Endothelial cell of umbilical vein (primary cell): ENCODE measurements at regions not wholly inside any gene's neighbourhood (a gene's known extent, or its start where the extent isn't known, plus 50 kb on each side); places are given as distances from the start of the nearest gene placed in this dataset.

Experiments used
- BruUV-seq: library from RNA; stranded (reverse); fragments of 400-500 nt; replicated peaks from 2 replicates; lab custom pipeline; 2021; lab: Mats Ljungman, UMichigan
- CTCF ChIA-PET: fragments of 300-600, 350-600 bp; sonication (Branson Sonifier 250); formaldehyde crosslinking; loops from one replicate; lab custom pipeline; 2021; ENCODE audit warnings: antibody characterized with exemption, inconsistent platforms; lab: Charles Lee
- POLR2A ChIA-PET: fragments of 300-600, 350-600 bp; sonication (Branson Sonifier 250); formaldehyde crosslinking; loops from one replicate; lab custom pipeline; 2021; ENCODE audit warnings: antibody characterized with exemption, inconsistent platforms; lab: Charles Lee
- DNase-seq: peaks from one replicate; pipeline ENCODE4 v3.0.0-alpha.2; 2011; ENCODE audit warnings: low read depth, low spot score
- FAIRE-seq: peaks from 2 replicates; lab custom pipeline; 2011; peaks lifted over from hg19 to GRCh38; lab: Jason Lieb, UNC
- H2AFZ ChIP-seq: 2 replicates; pipeline ENCODE4 v1.6.0; 2012; ENCODE audit warnings: low read depth, low read length, control low read depth, inconsistent platforms
- H3K27ac ChIP-seq: 2 replicates; pipeline ENCODE4 v1.5.1; 2011; ENCODE audit warnings: low read depth, mild to moderate bottlenecking, control low read depth, low read length, moderate library complexity; ENCODE audit not compliant: insufficient read depth
- H3K27me3 ChIP-seq, 2 experiments: 2 replicates each; pipeline versions ENCODE4 v1.6.0 to v1.6.1; 2011; ENCODE audit warnings: low read length in 2 of 2, mixed read lengths in 1 of 2; ENCODE audit not compliant: control insufficient read depth in 2 of 2, insufficient read depth in 2 of 2
- H3K36me3 ChIP-seq, 2 experiments: 2 replicates in 1 of 2; 3 replicates in 1 of 2; pipeline ENCODE4 v1.5.1; 2011; ENCODE audit warnings: low read length in 2 of 2, mild to moderate bottlenecking in 1 of 2, moderate library complexity in 1 of 2; ENCODE audit not compliant: control insufficient read depth in 2 of 2, insufficient read depth in 2 of 2; ENCODE audit errors: extremely low read depth in 1 of 2
- H3K4me1 ChIP-seq: 3 replicates; pipeline ENCODE4 v1.5.1; 2011; ENCODE audit warnings: mild to moderate bottlenecking, low read length; ENCODE audit not compliant: control insufficient read depth, insufficient read depth; ENCODE audit errors: extremely low read depth
- H3K4me2 ChIP-seq: 2 replicates; pipeline ENCODE4 v1.6.1; 2011; ENCODE audit warnings: low read length, control low read depth, mixed read lengths; ENCODE audit not compliant: insufficient read depth
- H3K4me3 ChIP-seq, 3 experiments: fragments of 200-600 bp in 1 of 3; sonication (generic), shearing (Covaris generic) in 1 of 3; replicated peaks in 1 of 3; 2 replicates each; pipeline ENCODE4 v1.5.1; 2011 to 2016; ENCODE audit warnings: control low read depth in 3 of 3, low read length in 3 of 3, mild to moderate bottlenecking in 2 of 3, inconsistent platforms in 1 of 3, low read depth in 1 of 3, moderate library complexity in 1 of 3; ENCODE audit not compliant: insufficient read depth in 1 of 3
- H3K79me2 ChIP-seq: 2 replicates; pipeline ENCODE4 v1.6.0; 2012; ENCODE audit warnings: low read length, inconsistent platforms; ENCODE audit not compliant: control insufficient read depth, insufficient read depth
- H3K9ac ChIP-seq: replicated peaks from 2 replicates; pipeline ENCODE3; 2011; ENCODE audit warnings: low read length, control low read depth; ENCODE audit not compliant: insufficient read depth; ENCODE audit errors: extremely low read depth
- H3K9me1 ChIP-seq: replicated peaks from 3 replicates; pipeline ENCODE4 v1.6.0; 2011; ENCODE audit warnings: mild to moderate bottlenecking, low read length; ENCODE audit not compliant: control insufficient read depth, insufficient read depth; ENCODE audit errors: extremely low read depth
- H3K9me3 ChIP-seq: replicated peaks from 2 replicates; pipeline ENCODE4 v1.5.1; 2012; ENCODE audit warnings: low read length, inconsistent platforms; ENCODE audit not compliant: control insufficient read depth, insufficient read depth
- H4K20me1 ChIP-seq: replicated peaks from 2 replicates; pipeline ENCODE3; 2011; ENCODE audit warnings: mild to moderate bottlenecking, low read length; ENCODE audit not compliant: control insufficient read depth, insufficient read depth; ENCODE audit errors: extremely low read depth
- FOS ChIP-seq: IDR thresholded peaks from 2 replicates; pipeline ENCODE4 v1.6.1; 2011; ENCODE audit warnings: mild to moderate bottlenecking, low read length, moderate library complexity, borderline replicate concordance; ENCODE audit not compliant: insufficient read depth
- GATA2 ChIP-seq: IDR thresholded peaks from 2 replicates; pipeline ENCODE4 v1.7.0; 2011; ENCODE audit warnings: low read depth, mild to moderate bottlenecking, moderate library complexity, mixed read lengths, low read length; ENCODE audit not compliant: insufficient read length, insufficient read depth
- JUN ChIP-seq: IDR thresholded peaks from 2 replicates; pipeline ENCODE4 v1.6.1; 2011; ENCODE audit warnings: borderline replicate concordance, low read depth; ENCODE audit not compliant: insufficient read length, insufficient read depth
- MYC ChIP-seq: IDR thresholded peaks from one replicate; pipeline ENCODE4 v1.6.1; 2011; ENCODE audit warnings: mild to moderate bottlenecking, low read depth, low read length
- POLR2A ChIP-seq: IDR thresholded peaks from 2 replicates; pipeline ENCODE4 v1.6.1; 2012; ENCODE audit warnings: low read depth, mild to moderate bottlenecking, control low read depth, low read length
- POLR2AphosphoS5 ChIP-seq: IDR thresholded peaks from 2 replicates; pipeline ENCODE4 v1.6.1; 2012; ENCODE audit warnings: low read depth, mild to moderate bottlenecking, control low read depth, low read length, moderate library complexity; ENCODE audit not compliant: insufficient read depth
- dilution Hi-C: fragments of 300-500 bp; cut with MboI; formaldehyde crosslinking; loops from one replicate; pipeline ENCODE4 v1.15.0; 2019; ENCODE audit warnings: low sequenced_read_pairs; ENCODE audit not compliant: extremely low pct_ligation_motif_present
- intact Hi-C: fragments of 100-400 bp; cut with micrococcal nuclease; formaldehyde crosslinking; loops from one replicate; pipeline ENCODE4 v1.10.0; 2022
- TF ChIP-seq, protein P1 (sequence below), 2 donors: IDR thresholded peaks; 1 replicate in 1 of 2; 2 replicates in 1 of 2; pipeline ENCODE4 v1.5.1; 2011; ENCODE audit warnings: low read length in 2 of 2, mild to moderate bottlenecking in 2 of 2, moderate library complexity in 2 of 2, control low read depth in 1 of 2, inconsistent platforms in 1 of 2, low read depth in 1 of 2; ENCODE audit not compliant: insufficient read depth in 1 of 2; ENCODE audit errors: extremely low read depth in 1 of 2
- TF ChIP-seq, protein P2 (sequence below): IDR thresholded peaks from 2 replicates; pipeline ENCODE4 v1.6.1; 2011; ENCODE audit not compliant: insufficient read depth, insufficient read length

DNA sequence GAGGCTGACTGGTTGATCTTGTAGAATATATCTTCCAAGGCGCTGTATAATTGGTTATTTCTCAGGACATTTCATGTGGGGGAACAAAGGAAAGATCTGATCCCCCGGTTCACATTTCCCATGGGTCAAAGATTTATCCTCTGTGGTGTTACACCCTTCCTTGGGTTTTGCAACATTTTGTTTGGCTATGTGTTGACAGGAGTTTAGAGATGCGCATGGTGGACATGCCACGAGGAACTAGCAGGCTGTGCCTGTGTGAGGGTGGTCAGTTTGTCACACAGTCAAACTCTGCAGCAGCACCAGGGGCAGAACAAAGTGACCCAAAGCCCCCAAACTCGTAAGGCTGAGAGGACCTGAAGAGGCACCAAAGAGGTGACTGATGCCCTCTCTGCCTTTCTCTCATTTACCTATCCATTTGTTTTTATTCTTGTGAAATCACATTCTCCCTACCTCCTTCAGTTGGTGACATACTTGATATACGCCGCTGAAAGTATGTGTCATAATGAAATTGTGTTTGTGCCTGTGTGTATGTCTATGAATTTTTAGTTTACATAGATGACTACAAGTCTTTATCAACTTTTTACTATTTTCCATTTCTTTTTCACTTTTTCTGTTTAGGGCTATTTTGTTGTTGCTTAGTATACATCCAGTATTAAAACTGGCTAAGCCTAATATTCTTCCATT, 164.7 kb downstream of the SPCS3 start:
- no peak overlapping the region for H2AFZ ChIP-seq
- TF ChIP-seq, protein P1, sequence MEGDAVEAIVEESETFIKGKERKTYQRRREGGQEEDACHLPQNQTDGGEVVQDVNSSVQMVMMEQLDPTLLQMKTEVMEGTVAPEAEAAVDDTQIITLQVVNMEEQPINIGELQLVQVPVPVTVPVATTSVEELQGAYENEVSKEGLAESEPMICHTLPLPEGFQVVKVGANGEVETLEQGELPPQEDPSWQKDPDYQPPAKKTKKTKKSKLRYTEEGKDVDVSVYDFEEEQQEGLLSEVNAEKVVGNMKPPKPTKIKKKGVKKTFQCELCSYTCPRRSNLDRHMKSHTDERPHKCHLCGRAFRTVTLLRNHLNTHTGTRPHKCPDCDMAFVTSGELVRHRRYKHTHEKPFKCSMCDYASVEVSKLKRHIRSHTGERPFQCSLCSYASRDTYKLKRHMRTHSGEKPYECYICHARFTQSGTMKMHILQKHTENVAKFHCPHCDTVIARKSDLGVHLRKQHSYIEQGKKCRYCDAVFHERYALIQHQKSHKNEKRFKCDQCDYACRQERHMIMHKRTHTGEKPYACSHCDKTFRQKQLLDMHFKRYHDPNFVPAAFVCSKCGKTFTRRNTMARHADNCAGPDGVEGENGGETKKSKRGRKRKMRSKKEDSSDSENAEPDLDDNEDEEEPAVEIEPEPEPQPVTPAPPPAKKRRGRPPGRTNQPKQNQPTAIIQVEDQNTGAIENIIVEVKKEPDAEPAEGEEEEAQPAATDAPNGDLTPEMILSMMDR (IDR thresholded peaks at IDR 0.05; ENCODE audit: extremely low read depth in 1 of 2, insufficient read depth in 1 of 2, low read depth in 1 of 2, low read length in 2 of 2), result no peak
- TF ChIP-seq GATA2, result no peak
- no peak for TF ChIP-seq JUN
- TF ChIP-seq, protein P2, sequence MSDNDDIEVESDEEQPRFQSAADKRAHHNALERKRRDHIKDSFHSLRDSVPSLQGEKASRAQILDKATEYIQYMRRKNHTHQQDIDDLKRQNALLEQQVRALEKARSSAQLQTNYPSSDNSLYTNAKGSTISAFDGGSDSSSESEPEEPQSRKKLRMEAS, result no peak
- FAIRE-seq (no peak), DNase-seq (no peak)
- H3K9ac ChIP-seq, result no peak overlapping the region
- H3K9me3 ChIP-seq, result no peaks in the 10 kb centered on the region
- no peak overlapping the region for H3K4me2 ChIP-seq
- no peaks in the 10 kb centered on the region for H3K4me1 ChIP-seq
- H3K27me3 ChIP-seq, result no peaks in the 10 kb centered on the region
- H3K4me3 ChIP-seq, result no peak overlapping the region
- BruUV-seq, result no TSS peak
- dilution Hi-C loops (no loop called here), intact Hi-C loops (no loop called here)
- H4K20me1 ChIP-seq, result no peaks in the 10 kb centered on the region
- no peaks in the 10 kb centered on the region for H3K79me2 ChIP-seq
- CTCF ChIA-PET, result no interaction called here
- H3K36me3 ChIP-seq, result no peaks in the 10 kb centered on the region
- H3K27ac ChIP-seq, result no peak overlapping the region
- no peaks in the 10 kb centered on the region for H3K9me1 ChIP-seq
- POLR2A ChIA-PET, result no interaction called here

DNA sequence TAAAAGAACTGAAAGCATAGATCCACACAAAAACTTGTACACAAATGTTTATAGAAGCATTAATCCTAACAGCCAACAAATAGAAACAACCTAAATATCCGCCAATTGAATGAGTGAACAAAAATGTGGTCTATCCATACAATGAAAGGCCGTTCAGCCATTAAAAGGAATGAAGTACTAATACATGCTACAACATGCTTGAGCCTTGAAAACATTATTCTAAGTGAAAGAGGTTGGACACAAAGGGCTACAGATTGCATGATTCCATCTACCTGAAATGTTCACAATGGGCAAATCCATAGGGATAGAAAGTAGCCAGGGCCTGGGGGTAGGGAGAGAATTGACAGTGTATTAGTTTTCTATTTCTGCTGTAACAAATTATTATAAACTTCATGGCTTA, 169.2 kb downstream of the SPCS3 start:
- CTCF ChIA-PET, result no interaction called here
- BruUV-seq, result no TSS peak
- DNase-seq, result no peak
- H3K4me2 ChIP-seq, result no peak overlapping the region
- dilution Hi-C loops (no loop called here), intact Hi-C loops (no loop called here)
- H3K27me3 ChIP-seq, result no peaks in the 10 kb centered on the region
- POLR2A ChIA-PET, result no interaction called here
- H3K9me1 ChIP-seq, result no peaks in the 10 kb centered on the region
- TF ChIP-seq, protein P1 (IDR thresholded peaks at IDR 0.05; ENCODE audit: extremely low read depth in 1 of 2, insufficient read depth in 1 of 2, low read depth in 1 of 2, low read length in 2 of 2), result no peak
- TF ChIP-seq POLR2A, result no peak
- no peak for TF ChIP-seq MYC
- no peak for TF ChIP-seq POLR2AphosphoS5
- TF ChIP-seq, protein P2, result no peak
- TF ChIP-seq GATA2, result no peak
- TF ChIP-seq JUN, result no peak
- no peak for TF ChIP-seq FOS
- H3K79me2 ChIP-seq, result no peaks in the 10 kb centered on the region
- H4K20me1 ChIP-seq, result no peaks in the 10 kb centered on the region
- no peak overlapping the region for H3K9ac ChIP-seq
- no peak overlapping the region for H3K4me3 ChIP-seq
- no peaks in the 10 kb centered on the region for H3K36me3 ChIP-seq
- H3K9me3 ChIP-seq, result no peaks in the 10 kb centered on the region
- FAIRE-seq, result no peak
- H3K4me1 ChIP-seq, result no peaks in the 10 kb centered on the region
- H3K27ac ChIP-seq, result no peak overlapping the region
- no peak overlapping the region for H2AFZ ChIP-seq
